Right ventricle myocardium superior (tissue), 1 donor: ENCODE measurements at regions not wholly inside any gene's neighbourhood (a gene's known extent, or its start where the extent isn't known, plus 50 kb on each side); places are given as distances from the start of the nearest gene placed in this dataset.

ENCODE experiments used
- ATAC-seq: fragments of 200-7000 bp; cut with Tn5 transposase; one replicate; pipeline ENCODE4 v1.9.1; 2020; ENCODE audit warnings: mild to moderate bottlenecking; ENCODE audit not compliant: poor library complexity
- DNase-seq: peaks from one replicate; pipeline ENCODE4 v3.0.0-alpha.2; 2020
- intact Hi-C: fragments of 100-400 bp; cut with DNase I; formaldehyde crosslinking; loops from one replicate; pipeline ENCODE4 v1.11.2; 2022
- donor health status: DM: no; HTN: yes; CAD: no; lungs with severe emphysema.

DNA sequence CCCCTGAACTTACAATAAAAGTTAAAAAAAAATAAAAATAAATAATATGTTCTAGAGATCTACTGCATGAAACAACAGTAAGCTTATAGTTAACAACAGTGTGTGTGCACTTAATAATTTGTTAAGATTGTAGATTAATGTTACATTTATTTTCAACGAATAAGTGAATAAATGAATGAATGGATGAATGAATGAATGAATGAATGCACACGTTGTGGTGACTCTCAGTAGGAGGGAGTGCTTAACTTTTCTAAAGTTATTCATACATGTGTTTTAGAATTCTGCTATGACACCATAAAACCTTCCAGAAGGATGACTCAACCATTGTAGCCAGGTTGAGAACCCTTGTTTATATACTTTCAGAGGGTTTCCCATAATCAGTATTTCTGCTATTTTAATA is 1269.4 kb upstream of the CDH6 start:
- DNase-seq (no peak), ATAC-seq (no peak)
- intact Hi-C loops: no loop called here

DNA sequence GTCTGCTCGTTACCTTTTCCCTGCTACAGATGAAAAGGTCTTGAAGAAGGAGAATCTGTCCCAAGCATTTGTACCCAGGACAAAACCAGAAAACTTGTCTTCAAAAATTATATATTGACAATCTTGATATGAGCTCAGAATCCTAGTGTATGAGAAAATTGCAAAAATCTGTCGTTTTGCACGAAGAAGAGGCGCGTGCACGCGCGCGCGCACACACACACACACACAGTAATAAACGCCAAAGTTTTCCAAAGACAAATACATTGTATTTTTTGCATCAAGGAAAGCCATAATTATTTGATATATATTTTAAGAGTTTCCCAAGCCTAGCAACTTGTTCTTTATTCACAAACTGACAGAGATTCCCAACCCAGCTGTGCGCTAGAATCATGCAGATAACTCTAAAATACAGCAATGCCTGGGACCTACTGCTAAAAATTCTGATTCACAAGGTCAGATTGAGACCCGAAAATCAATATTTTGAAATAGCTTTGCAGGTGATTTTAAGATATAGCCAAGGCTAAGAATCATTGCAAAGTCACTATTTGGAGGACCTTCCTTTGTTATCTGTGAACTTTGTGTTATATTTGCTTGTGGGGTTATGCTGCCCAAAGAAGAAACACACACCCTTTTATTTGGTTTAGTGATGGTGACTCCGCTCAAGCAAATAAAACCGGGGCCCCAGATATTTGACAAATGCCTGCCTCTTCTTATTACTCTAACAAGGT is 1287.7 kb upstream of the CDH6 start:
- ATAC-seq (no peak), DNase-seq (no peak)
- intact Hi-C loops: no loop called here

DNA sequence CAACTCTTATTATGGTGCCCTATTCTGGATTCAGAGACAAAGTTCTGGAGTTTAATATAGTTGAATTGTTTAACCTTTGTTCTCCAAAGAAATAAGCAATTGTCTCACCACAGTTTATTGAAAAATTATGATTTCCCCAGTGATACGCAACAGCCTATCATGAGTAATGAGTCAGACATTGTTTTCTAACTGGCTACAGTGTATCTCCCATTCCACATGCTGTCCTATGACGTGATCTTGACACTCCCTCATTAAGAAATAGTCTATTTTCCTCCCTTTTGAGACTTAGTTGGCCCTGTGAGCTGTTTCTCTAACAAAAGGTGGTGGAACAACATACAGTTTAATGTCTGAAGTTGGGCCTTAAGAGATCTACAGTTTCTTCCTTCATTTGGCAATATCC is 1290.6 kb upstream of the CDH6 start:
- ATAC-seq (no peak), DNase-seq (no peak)
- intact Hi-C loops: no loop called here

GRCh38 chr5:29899583-29899982 is 1293.9 kb upstream of the CDH6 start:
- intact Hi-C loops: no loop called here
- ATAC-seq: no peak
- peak; percentile 11 for DNase-seq

GRCh38 chr5:29897916-29898315 is 1295.6 kb upstream of the CDH6 start:
- intact Hi-C loops: no loop called here
- ATAC-seq (no peak), DNase-seq (no peak)

DNA sequence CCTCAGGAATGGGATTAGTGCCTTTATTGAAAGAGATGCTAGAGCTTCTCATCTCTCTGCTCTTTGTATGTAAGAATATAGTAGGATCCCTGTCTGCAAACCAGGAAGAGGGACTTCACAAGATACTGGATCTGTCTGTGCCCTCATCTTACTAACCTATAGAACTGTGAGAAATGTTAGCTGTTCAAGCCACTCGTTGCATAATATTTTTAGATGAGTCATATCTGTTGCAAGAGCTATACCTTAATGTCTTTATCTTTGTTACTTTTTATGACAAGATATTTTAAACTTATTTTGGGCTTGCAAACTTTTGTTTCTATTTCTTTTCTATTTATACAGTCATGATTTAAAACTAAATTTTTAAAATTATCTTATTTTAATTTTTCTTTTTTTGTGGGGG is 1296.8 kb upstream of the CDH6 start:
- intact Hi-C loops: no loop called here
- no peak for DNase-seq
- ATAC-seq: no peak

DNA sequence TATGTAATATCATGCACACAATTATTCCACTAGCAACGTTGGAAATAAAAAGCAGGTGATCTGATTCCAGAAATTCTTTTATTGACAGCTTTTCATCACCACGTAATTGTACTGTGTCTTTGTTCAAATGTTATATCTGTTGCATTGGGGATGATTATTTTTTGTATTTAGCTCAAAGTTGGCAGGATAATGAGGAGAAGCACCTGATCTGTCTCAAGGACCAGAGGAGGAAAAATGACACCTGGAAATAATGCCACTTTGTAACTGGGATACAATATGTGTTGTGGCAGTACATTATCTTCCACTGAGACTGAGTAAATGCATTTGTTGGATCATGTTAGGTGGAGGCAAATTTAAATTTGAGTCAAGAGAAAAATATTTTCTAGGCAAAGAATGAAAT is 1298.8 kb upstream of the CDH6 start:
- DNase-seq (no peak), ATAC-seq (no peak)
- intact Hi-C loops: no loop called here

DNA sequence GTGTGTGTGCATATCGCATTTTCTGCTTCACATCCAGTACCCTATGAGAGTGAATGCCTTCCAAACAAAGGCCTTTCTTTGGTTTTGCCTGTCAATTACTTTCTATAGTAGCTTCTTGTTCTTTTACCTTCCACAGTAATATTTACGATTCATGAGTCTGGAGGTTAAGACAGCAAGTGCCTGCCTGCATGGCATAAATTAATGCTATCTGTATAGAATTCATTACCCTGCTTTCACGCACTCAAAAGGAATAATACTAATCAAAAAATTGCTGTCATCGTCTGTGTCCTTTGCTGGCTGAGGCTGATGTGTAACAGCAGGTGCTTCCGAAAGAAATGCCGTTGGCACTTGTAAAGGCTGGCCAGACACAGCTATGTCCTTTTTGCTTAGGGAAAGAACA is 1304.4 kb upstream of the CDH6 start:
- intact Hi-C loops: no loop called here
- DNase-seq: no peak
- no peak for ATAC-seq

DNA sequence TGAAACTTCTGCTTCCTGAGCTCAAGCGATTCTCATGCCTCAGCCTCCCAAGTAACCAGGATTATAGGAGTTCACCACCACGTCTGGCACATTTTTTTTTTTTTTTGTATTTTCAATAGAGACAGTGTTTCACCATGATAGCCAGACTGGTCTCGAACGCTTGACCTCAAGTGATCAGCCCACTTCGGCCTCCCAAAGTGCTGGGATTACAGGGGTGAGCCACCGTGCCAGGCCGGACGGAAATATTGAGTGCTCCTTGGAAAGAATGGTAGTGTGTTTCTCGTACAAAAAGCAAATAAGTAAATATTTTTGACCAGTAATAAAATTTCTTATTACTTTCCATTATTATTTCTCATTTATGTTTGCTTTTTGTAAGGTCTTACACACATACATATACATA is 1307.9 kb upstream of the CDH6 start:
- intact Hi-C loops: no loop called here
- DNase-seq (no peak), ATAC-seq (no peak)

DNA sequence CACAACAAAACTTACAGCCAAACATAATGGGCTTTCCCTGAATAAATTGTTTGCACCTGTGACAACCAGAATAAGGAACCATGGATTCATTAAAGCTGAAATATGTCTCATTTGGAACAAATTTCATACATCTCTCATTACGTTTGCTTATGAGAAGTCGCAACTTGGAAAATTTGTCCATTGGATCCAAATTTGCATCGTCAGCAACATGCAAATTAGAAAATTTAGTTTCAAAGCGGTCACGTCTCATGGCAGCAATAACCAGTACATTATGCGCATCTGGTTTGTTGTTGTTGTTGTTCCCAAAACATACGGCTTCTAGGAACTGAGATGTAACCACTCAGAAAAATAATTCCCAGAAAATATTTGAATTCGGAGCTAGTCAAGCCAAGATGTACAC is 1311.5 kb upstream of the CDH6 start:
- ATAC-seq (no peak), DNase-seq (no peak)
- intact Hi-C loops: no loop called here

DNA sequence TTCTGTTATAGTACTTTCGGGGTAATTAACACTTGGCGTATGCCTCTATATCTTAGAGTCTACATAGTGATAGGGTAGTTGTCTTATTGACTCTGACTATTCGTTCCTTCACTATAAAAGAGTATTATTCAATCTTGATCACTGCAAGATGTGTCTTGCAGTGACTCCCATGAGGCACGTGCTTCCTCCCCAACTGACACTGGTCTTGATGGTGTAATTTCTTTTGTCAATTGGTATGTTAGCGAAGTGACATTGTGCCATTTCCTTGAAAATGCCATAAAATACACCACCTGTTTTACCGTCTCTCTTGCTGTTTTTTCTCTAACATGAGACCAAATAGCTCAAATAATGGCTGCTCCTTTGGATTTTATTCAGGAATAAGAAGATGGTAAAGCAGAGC is 1314.1 kb upstream of the CDH6 start:
- no peak for ATAC-seq
- intact Hi-C loops: no loop called here

GRCh38 chr5:29878599-29878998 is 1314.9 kb upstream of the CDH6 start:
- ATAC-seq: no peak
- intact Hi-C loops: no loop called here
- no peak for DNase-seq

More for the DNA sequence above, 1314.1 kb upstream of the CDH6 start:
- no peak for DNase-seq

DNA sequence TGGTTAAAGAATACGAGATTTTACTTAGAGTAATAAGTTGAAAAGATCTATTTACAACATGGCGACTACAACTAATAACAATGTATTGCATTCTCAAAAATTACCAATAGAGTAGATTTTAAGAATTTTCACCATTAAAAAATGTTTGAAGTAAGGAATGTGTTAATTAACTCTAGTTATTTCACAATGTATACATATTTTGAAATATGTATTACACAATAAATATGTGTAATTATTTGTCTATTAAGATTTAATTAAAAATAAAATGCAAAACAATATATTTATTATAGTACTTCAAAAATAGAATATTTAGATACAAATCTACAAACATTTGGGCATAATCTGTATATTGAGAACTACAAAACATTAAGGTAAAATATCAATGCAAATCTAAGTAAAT is 1326.3 kb upstream of the CDH6 start:
- DNase-seq (no peak), ATAC-seq (no peak)
- intact Hi-C loops: no loop called here

DNA sequence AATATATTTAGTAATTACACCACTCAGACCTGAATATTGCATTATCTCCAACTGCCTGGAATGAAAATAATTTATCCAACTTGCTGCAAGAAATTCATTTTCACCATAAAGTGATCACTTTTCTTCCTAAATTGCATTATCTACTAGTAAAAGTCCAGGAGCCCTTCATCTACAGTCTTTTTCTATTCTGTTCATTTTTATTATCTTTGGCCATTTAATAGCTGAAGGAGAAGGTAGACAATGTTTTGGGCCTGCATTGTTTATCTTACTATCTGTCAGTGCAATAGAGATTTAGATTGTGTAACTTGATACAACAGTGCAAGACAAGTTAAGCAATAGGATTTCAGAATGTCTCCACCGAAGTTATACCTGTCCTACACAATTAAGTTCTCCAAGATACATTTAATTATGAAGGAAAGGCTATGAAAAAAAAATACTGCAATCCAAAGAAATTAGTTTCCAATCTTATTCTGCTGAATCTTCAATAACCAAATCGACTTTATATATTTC is 1339.7 kb upstream of the CDH6 start:
- intact Hi-C loops: no loop called here
- DNase-seq: no peak
- ATAC-seq: no peak

DNA sequence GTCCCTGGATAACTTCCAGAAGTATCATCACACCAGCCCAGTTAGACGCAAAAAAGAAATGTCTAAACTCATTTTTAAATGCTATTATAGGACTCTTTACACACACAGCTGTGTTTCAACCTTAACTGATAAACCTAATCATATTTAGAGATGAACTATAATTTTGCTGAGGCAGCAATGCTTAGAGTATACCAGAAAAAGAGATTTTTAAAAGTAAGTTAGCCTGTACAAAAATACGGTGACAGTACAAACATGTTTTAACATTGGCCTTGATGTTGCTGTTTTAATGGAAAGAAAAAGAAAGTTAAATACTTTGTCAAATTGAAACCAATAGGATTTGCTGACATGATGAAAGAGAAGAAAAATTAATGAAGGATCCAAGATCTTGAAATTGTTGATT is 1341.2 kb upstream of the CDH6 start:
- ATAC-seq (no peak), DNase-seq (no peak)
- intact Hi-C loops: no loop called here

GRCh38 chr5:29845206-29845605 is 1348.3 kb upstream of the CDH6 start:
- ATAC-seq: no peak
- DNase-seq: no peak
- intact Hi-C loops: no loop called here

GRCh38 chr5:29833394-29833793 is 1360.1 kb upstream of the CDH6 start:
- intact Hi-C loops: no loop called here
- no peak for DNase-seq
- no peak for ATAC-seq

DNA sequence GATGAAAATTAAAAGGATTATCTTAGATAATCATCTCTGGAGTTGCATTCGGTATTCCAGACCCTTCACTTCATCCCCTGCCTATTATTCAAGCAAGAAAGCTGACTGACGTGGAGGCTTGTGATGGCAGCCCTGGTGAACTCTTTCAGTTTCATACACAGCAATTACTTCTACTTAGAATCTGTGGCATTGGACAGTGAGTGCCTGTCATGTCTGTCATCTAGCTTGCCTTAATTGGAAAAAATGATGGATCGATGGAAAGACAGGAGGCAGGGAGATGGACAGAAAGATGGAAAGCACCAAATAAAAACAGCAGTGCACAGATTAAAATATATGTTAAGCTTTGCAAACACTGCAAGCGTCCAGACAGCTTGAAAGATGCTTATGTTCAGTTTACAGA is 1371.0 kb upstream of the CDH6 start:
- intact Hi-C loops: no loop called here
- DNase-seq (no peak), ATAC-seq (no peak)

- intact Hi-C loops: no loop called here
- ATAC-seq: no peak
- DNase-seq: no peak
Measured at GRCh38 chr5:29811914-29812679, 1381.4 kb upstream of the CDH6 start.

GRCh38 chr5:29805804-29806203 is 1387.7 kb upstream of the CDH6 start:
- DNase-seq: no peak
- intact Hi-C loops: no loop called here
- no peak for ATAC-seq
